Ishikawa (cell line): ENCODE measurements at regions not wholly inside any gene's neighbourhood (a gene's known extent, or its start where the extent isn't known, plus 50 kb on each side); places are given as distances from the start of the nearest gene placed in this dataset.

Experiments
- CEBPB ChIP-seq: IDR thresholded peaks from 2 replicates; pipeline ENCODE4 v1.6.1; 2012
- CREB1 ChIP-seq: IDR thresholded peaks from 2 replicates; pipeline ENCODE4 v1.6.1; 2012; ENCODE audit warnings: low read depth
- EGR1 ChIP-seq: IDR thresholded peaks from 2 replicates; pipeline ENCODE4 v1.6.1; 2012
- EP300 ChIP-seq: IDR thresholded peaks from 2 replicates; pipeline ENCODE4 v1.6.1; 2012; ENCODE audit warnings: borderline replicate concordance
- FOXM1 ChIP-seq: IDR thresholded peaks from 2 replicates; pipeline ENCODE4 v1.6.1; 2012; ENCODE audit warnings: low read depth, borderline replicate concordance
- MAX ChIP-seq: IDR thresholded peaks from 2 replicates; pipeline ENCODE4 v1.6.1; 2012
- NFIC ChIP-seq: IDR thresholded peaks from 2 replicates; pipeline ENCODE4 v1.6.1; 2012
- RAD21 ChIP-seq: IDR thresholded peaks from 2 replicates; pipeline ENCODE4 v1.6.1; 2012; ENCODE audit warnings: low read depth
- REST ChIP-seq: IDR thresholded peaks from 2 replicates; pipeline ENCODE4 v1.6.1; 2012; ENCODE audit warnings: low read depth, mild to moderate bottlenecking
- TAF1 ChIP-seq: IDR thresholded peaks from 2 replicates; pipeline ENCODE4 v1.6.1; 2012; ENCODE audit warnings: low read depth, mild to moderate bottlenecking
- TCF12 ChIP-seq: IDR thresholded peaks from 2 replicates; pipeline ENCODE4 v1.6.1; 2012; ENCODE audit warnings: low read depth
- TEAD4 ChIP-seq: IDR thresholded peaks from 2 replicates; pipeline ENCODE4 v1.6.1; 2012
- USF1 ChIP-seq: IDR thresholded peaks from 2 replicates; pipeline ENCODE4 v1.6.1; 2012
- YY1 ChIP-seq: IDR thresholded peaks from 2 replicates; pipeline ENCODE4 v1.6.1; 2012; ENCODE audit warnings: low read depth
- ZBTB7A ChIP-seq: IDR thresholded peaks from 2 replicates; pipeline ENCODE4 v1.6.1; 2012; ENCODE audit warnings: low read depth

DNA sequence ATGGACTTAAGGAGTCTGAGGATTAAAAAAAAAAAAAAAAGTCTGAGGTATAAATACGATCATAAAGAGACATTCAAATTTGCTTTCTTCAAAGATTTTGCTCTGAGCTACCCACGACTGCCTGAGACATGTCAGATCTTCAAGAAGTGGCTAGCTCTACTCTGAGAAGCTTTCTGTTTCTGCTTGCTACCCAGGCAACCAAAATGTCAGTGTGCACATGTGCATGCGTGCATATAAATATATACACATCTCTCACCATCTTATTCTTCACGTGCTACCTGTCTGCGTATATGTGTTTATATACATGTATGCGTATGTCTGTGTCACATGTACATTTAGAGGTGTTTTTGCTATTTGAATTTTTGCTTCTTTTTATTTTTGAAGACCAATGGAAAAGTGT is 299.6 kb upstream of the STXBP5 start:
- TF ChIP-seq YY1 = no peak
- TF ChIP-seq RAD21 = no peak
- TF ChIP-seq USF1 = no peak
- TF ChIP-seq NFIC = no peak
- TF ChIP-seq TEAD4 = no peak
- no peak for TF ChIP-seq EP300
- no peak for TF ChIP-seq ZBTB7A
- TF ChIP-seq REST = no peak
- TF ChIP-seq EGR1 = no peak
- no peak for TF ChIP-seq TAF1
- TF ChIP-seq FOXM1 = no peak
- no peak for TF ChIP-seq CREB1

DNA sequence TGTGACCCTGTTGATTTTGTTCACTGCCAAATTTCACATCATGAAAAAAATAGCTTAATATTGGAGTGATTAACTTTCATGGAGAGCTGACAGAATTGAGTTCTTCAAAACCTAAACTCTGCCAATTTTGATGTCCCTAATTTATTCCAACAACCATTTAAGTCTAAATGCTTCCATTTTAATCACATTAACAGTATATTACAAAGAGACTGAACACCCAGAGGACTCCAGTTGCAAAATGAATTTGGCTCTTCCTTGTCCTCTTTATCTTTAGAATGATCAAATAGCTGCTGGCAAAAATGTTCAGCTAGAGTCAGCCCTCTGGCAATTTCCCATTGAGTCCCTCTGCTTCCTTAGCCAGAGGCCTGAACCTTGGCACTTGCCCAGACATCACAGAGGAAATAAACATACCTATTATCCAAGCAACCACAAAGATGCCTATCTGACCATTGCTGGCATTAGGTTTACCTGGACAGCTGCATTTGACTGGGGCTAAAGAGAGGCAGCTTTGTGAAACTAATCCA is 299.0 kb upstream of the STXBP5 start:
- TF ChIP-seq REST = no peak
- no peak for TF ChIP-seq CEBPB
- TF ChIP-seq EP300 = no peak
- no peak for TF ChIP-seq TAF1
- TF ChIP-seq MAX = no peak
- no peak for TF ChIP-seq TCF12

DNA sequence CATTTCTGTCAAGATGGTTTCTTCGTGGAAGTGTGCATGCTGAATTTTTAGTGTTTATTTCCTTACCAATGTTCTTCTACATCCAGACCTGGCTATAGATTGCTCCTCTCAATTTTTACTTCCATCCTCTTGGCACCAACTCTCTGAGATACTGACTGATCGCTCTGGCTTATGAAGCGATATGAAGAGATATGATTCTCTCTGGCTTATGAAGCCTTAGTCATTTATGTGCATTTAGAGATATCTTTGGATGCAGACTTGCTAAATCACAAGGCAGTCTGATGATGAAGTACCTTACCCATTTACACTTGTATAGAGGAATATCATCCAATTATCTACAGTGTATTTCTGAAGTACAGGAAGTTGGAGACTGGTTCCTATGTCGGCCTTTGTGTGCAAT is 295.4 kb upstream of the STXBP5 start:
- no peak for TF ChIP-seq TAF1
- TF ChIP-seq EP300 = no peak
- TF ChIP-seq TCF12 = no peak
- TF ChIP-seq NFIC = no peak
- no peak for TF ChIP-seq RAD21
- TF ChIP-seq ZBTB7A = no peak
- no peak for TF ChIP-seq CEBPB
- TF ChIP-seq CREB1 = no peak
- no peak for TF ChIP-seq USF1
- no peak for TF ChIP-seq FOXM1
- no peak for TF ChIP-seq MAX
- no peak for TF ChIP-seq YY1
- no peak for TF ChIP-seq TEAD4
- no peak for TF ChIP-seq EGR1
- TF ChIP-seq REST = no peak

DNA sequence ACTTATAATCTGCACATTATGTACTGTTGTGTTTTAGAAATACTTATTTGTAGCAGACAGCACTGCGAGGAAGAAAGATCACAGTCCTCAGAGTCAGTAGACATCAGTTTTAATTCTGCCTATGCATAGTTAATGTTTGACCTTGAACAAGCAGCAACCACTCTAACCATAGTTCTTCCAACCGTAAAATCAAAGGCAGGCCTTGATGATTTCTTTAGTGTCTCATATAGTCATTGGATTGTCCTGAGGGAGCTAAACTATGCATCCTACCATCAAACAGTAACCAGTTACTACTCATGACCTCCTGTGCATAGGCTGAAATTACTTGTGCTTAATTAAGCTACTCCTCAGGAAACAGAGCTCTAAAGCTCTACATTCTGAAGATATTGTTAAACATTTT is 294.8 kb upstream of the STXBP5 start:
- TF ChIP-seq MAX (no peak), TAF1 (no peak), REST (no peak), ZBTB7A (no peak), TCF12 (no peak), RAD21 (no peak), YY1 (no peak), EGR1 (no peak), NFIC (no peak), USF1 (no peak), FOXM1 (no peak), CEBPB (no peak), CREB1 (no peak), TEAD4 (no peak), EP300 (no peak)
